H1 (cell line): ENCODE measurements at regions not wholly inside any gene's neighbourhood (a gene's known extent, or its start where the extent isn't known, plus 50 kb on each side); places are given as distances from the start of the nearest gene placed in this dataset.

Experiments used
- CTCF ChIA-PET: fragments of 300-600 bp; sonication (Branson Sonifier 250); formaldehyde crosslinking; loops from one replicate; lab custom pipeline; 2021; ENCODE audit not compliant: partially characterized antibody; lab: Charles Lee
- POLR2A ChIA-PET: fragments of 300-600 bp; sonication (Branson Sonifier 250); formaldehyde crosslinking; loops from one replicate; lab custom pipeline; 2021; ENCODE audit warnings: inconsistent platforms; ENCODE audit not compliant: partially characterized antibody; lab: Charles Lee
- DNase-seq, 2 experiments: peaks; one replicate each; pipeline versions ENCODE4 v3.0.0 to v3.0.0-alpha.2; 2010 to 2022; ENCODE audit warnings: low spot score in 2 of 2, low read depth in 1 of 2, mixed read lengths in 1 of 2
- FAIRE-seq: peaks from 2 replicates; lab custom pipeline; 2011; peaks lifted over from hg19 to GRCh38; lab: Jason Lieb, UNC
- H2AFZ ChIP-seq: 2 replicates; pipeline ENCODE4 v1.8.1; 2012; ENCODE audit warnings: low read length, inconsistent platforms
- H2AK5ac ChIP-seq: 2 replicates; pipeline ENCODE4 v1.6.1; 2013; ENCODE audit warnings: low read depth, low read length
- H2BK120ac ChIP-seq: replicated peaks from 2 replicates; pipeline ENCODE3; 2013; ENCODE audit warnings: low read depth, low read length, inconsistent platforms
- H2BK12ac ChIP-seq: 2 replicates; pipeline ENCODE4 v1.6.1; 2013; ENCODE audit warnings: low read depth, low read length
- H2BK15ac ChIP-seq: 2 replicates; pipeline ENCODE4 v1.6.1; 2013; ENCODE audit warnings: low read length
- H2BK20ac ChIP-seq: 2 replicates; pipeline ENCODE4 v1.6.1; 2013; ENCODE audit warnings: low read length
- H2BK5ac ChIP-seq: 2 replicates; pipeline ENCODE4 v1.6.1; 2013; ENCODE audit warnings: low read depth, low read length
- H3K14ac ChIP-seq: 2 replicates; pipeline ENCODE4 v1.6.1; 2013; ENCODE audit warnings: inconsistent platforms; ENCODE audit not compliant: insufficient read length
- H3K18ac ChIP-seq: 2 replicates; pipeline ENCODE4 v1.6.1; 2013; ENCODE audit warnings: low read length; ENCODE audit errors: extremely low read depth
- H3K23ac ChIP-seq: 2 replicates; pipeline ENCODE4 v1.6.1; 2013; ENCODE audit warnings: inconsistent platforms; ENCODE audit not compliant: insufficient read length
- H3K23me2 ChIP-seq: 2 replicates; pipeline ENCODE4 v1.6.1; 2013; ENCODE audit warnings: low read depth, low read length
- H3K27ac ChIP-seq: 2 replicates; pipeline ENCODE4 v1.6.1; 2011; ENCODE audit warnings: low read depth, low read length, inconsistent platforms
- H3K27me3 ChIP-seq, 4 experiments: replicated peaks in 1 of 4; 1 replicate in 1 of 4; 2 replicates in 3 of 4; pipeline versions ENCODE4 v1.6.1 to v1.8.1; 2011 to 2013; ENCODE audit warnings: low read length in 3 of 4, mild to moderate bottlenecking in 3 of 4, inconsistent platforms in 2 of 4, mixed read lengths in 2 of 4, moderate library complexity in 1 of 4; ENCODE audit not compliant: control insufficient read depth in 3 of 4, insufficient read depth in 3 of 4; ENCODE audit errors: extremely low read depth in 1 of 4
- H3K36me3 ChIP-seq, 4 experiments: 2 replicates each; pipeline versions ENCODE4 v1.6.1 to v1.8.1; 2011 to 2013; ENCODE audit warnings: mild to moderate bottlenecking in 4 of 4, low read length in 3 of 4, moderate library complexity in 2 of 4, control low read depth in 1 of 4, inconsistent platforms in 1 of 4; ENCODE audit not compliant: insufficient read depth in 4 of 4, control insufficient read depth in 2 of 4
- H3K4ac ChIP-seq: replicated peaks from 2 replicates; pipeline ENCODE3; 2013; ENCODE audit warnings: low read length, low read depth, mixed read lengths, inconsistent platforms; ENCODE audit not compliant: insufficient read length
- H3K4me1 ChIP-seq, 4 experiments: replicated peaks in 1 of 4; 1 replicate in 1 of 4; 2 replicates in 3 of 4; pipeline versions ENCODE4 v1.6.1 to v1.8.1; 2011 to 2013; ENCODE audit warnings: low read length in 3 of 4, inconsistent platforms in 2 of 4, mixed read lengths in 1 of 4; ENCODE audit not compliant: insufficient read depth in 4 of 4, control insufficient read depth in 3 of 4
- H3K4me2 ChIP-seq, 2 experiments: 2 replicates each; pipeline versions ENCODE4 v1.6.1 to v1.8.1; 2011 to 2013; ENCODE audit warnings: low read depth in 2 of 2, low read length in 2 of 2, control low read depth in 1 of 2, inconsistent platforms in 1 of 2, mild to moderate bottlenecking in 1 of 2; ENCODE audit not compliant: insufficient read depth in 1 of 2
- H3K4me3 ChIP-seq, 4 experiments: fragments of 200-600, 300-600 bp in 1 of 4; sonication (generic), shearing (Covaris generic), sonication (Bioruptor Twin) in 1 of 4; 2 replicates each; pipeline versions ENCODE4 v1.5.1 to v1.8.1; 2011 to 2016; ENCODE audit warnings: low read length in 4 of 4, low read depth in 3 of 4, control low read depth in 2 of 4, inconsistent platforms in 2 of 4, mild to moderate bottlenecking in 2 of 4, mixed read lengths in 1 of 4, moderate library complexity in 1 of 4; ENCODE audit not compliant: insufficient read depth in 2 of 4; ENCODE audit errors: extremely low read depth in 1 of 4
- H3K56ac ChIP-seq: replicated peaks from 2 replicates; pipeline ENCODE3; 2013; ENCODE audit warnings: low read depth, mild to moderate bottlenecking, mixed read lengths, low read length, inconsistent platforms; ENCODE audit not compliant: insufficient read length
- H3K79me1 ChIP-seq: 2 replicates; pipeline ENCODE4 v1.6.1; 2013; ENCODE audit warnings: low read depth, low read length, control low read depth
- H3K79me2 ChIP-seq, 2 experiments: 2 replicates each; pipeline versions ENCODE4 v1.6.1 to v1.8.1; 2012 to 2013; ENCODE audit warnings: low read length in 2 of 2, mild to moderate bottlenecking in 2 of 2, inconsistent platforms in 1 of 2; ENCODE audit not compliant: insufficient read depth in 2 of 2, control insufficient read depth in 1 of 2
- H3K9ac ChIP-seq, 4 experiments: replicated peaks in 1 of 4; 1 replicate in 1 of 4; 2 replicates in 3 of 4; pipeline versions ENCODE4 v1.6.1 to v1.8.1; 2011 to 2013; ENCODE audit warnings: low read depth in 3 of 4, low read length in 3 of 4, control low read depth in 2 of 4, mild to moderate bottlenecking in 2 of 4, moderate library complexity in 2 of 4, inconsistent platforms in 1 of 4; ENCODE audit errors: extremely low read depth in 1 of 4
- H3K9me3 ChIP-seq, 2 experiments: 2 replicates each; pipeline versions ENCODE4 v1.6.1 to v1.8.1; 2012 to 2013; ENCODE audit warnings: mild to moderate bottlenecking in 2 of 2, moderate library complexity in 2 of 2, control low read depth in 1 of 2, inconsistent platforms in 1 of 2, low read depth in 1 of 2, low read length in 1 of 2, mixed read lengths in 1 of 2; ENCODE audit not compliant: insufficient read depth in 2 of 2
- H4K20me1 ChIP-seq, 2 experiments: replicated peaks in 1 of 2; 2 replicates each; pipeline versions ENCODE3 to v1.8.1; 2011 to 2013; ENCODE audit warnings: inconsistent platforms in 2 of 2, low read length in 2 of 2, mild to moderate bottlenecking in 1 of 2; ENCODE audit not compliant: insufficient read depth in 2 of 2, control insufficient read depth in 1 of 2
- H4K5ac ChIP-seq: 2 replicates; pipeline ENCODE4 v1.6.1; 2013; ENCODE audit warnings: low read length, low read depth, mixed read lengths, inconsistent platforms; ENCODE audit not compliant: insufficient read length
- H4K8ac ChIP-seq: 2 replicates; pipeline ENCODE4 v1.8.0; 2013; ENCODE audit warnings: mild to moderate bottlenecking, moderate library complexity, low read length, inconsistent platforms; ENCODE audit not compliant: insufficient read depth; ENCODE audit errors: extremely low read depth
- H4K91ac ChIP-seq: replicated peaks from 2 replicates; pipeline ENCODE3; 2013; ENCODE audit warnings: low read length, mixed read lengths, inconsistent platforms; ENCODE audit not compliant: insufficient read length
- ATF2 ChIP-seq: IDR thresholded peaks from 2 replicates; pipeline ENCODE4 v1.6.1; 2012; ENCODE audit warnings: low read length, inconsistent platforms
- EZH2 ChIP-seq: fragments of 200-600 bp; sonication (generic); IDR thresholded peaks from 2 replicates; pipeline ENCODE4 v1.7.1; 2012; ENCODE audit warnings: low read depth, mild to moderate bottlenecking, moderate library complexity, low read length, inconsistent platforms; ENCODE audit not compliant: severe bottlenecking
- FOSL1 ChIP-seq: IDR thresholded peaks from 2 replicates; pipeline ENCODE4 v1.6.1; 2011; ENCODE audit warnings: mild to moderate bottlenecking, low read depth, low read length, moderate library complexity; ENCODE audit not compliant: insufficient read depth
- POLR2AphosphoS5 ChIP-seq: IDR thresholded peaks from 2 replicates; pipeline ENCODE4 v1.6.1; 2011; ENCODE audit warnings: low read depth, low read length
- SUZ12 ChIP-seq: fragments of 200-600 bp; sonication (generic); IDR thresholded peaks from 2 replicates; pipeline ENCODE4 v1.6.1; 2012; ENCODE audit warnings: mild to moderate bottlenecking, inconsistent platforms, low read length, moderate library complexity, mixed read lengths
- TCF12 ChIP-seq: IDR thresholded peaks from 2 replicates; pipeline ENCODE4 v1.6.1; 2011; ENCODE audit warnings: low read depth, mild to moderate bottlenecking, low read length
- WGBS, 2 experiments: shearing (Covaris generic) in 1 of 2; methylation state at CpG; one replicate each; pipeline versions ENCODE4 v1.1.6 to v1.1.7; 2013 to 2015; ENCODE audit warnings: low lambda C conversion rate in 2 of 2, mixed read lengths in 2 of 2, inconsistent platforms in 1 of 2, low coverage in 1 of 2, missing lambda C conversion rate in 1 of 2; ENCODE audit not compliant: insufficient replicate concordance in 2 of 2, insufficient coverage in 1 of 2, insufficient read length in 1 of 2; ENCODE audit errors: extremely low coverage in 1 of 2, missing lambda C conversion rate in 1 of 2; 5-methylcytosine and 5-hydroxymethylcytosine counted together
- TF ChIP-seq, protein P1 (sequence below): IDR thresholded peaks from 2 replicates; pipeline ENCODE4 v1.6.1; 2011; ENCODE audit warnings: low read length, improper control_type of control experiment

DNA sequence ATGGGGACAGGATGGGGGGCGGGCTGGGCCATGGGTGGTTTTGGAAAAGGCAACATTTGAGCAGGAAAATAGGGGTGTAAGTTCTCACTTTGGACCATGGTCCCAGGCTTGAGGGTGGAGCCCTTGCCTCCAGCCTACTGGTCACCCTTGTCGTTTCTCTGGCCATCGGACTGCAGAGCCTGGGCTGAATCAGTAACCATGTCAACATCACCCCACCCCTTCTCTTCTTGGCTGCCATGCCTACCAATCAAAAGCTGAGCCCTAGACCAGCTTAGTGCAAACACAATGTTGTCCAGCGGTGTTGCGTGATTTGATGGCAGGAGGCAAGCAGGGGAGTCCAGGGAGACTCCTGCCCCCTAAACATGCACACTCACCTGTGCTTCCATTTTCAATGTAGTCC is 231.0 kb upstream of the KAZN start:
- DNase-seq = no peak
- CTCF ChIA-PET = interaction anchor here (0.5 to 4.1 kb wide), 4 partner anchors 12 to 255 kb away, joined by 3 to 17 read pairs (median 6); no protein-coding TSS in a partner anchor

More for the DNA sequence above, 231.0 kb upstream of the KAZN start:
- Histone ChIP-seq H4K8ac (no peak overlapping the region), H2AFZ (no peak overlapping the region), H2BK5ac (no peak overlapping the region), H3K4me3 (no peak overlapping the region), H3K27me3 (no peaks in the 10 kb centered on the region), H4K20me1 (no peaks in the 10 kb centered on the region), H3K4ac (no peak overlapping the region), H2BK12ac (peak overlapping the region; percentile 40; the same call in 1 of the 2 replicates), H2BK120ac (no peak overlapping the region), H2BK15ac (no peak overlapping the region), H3K79me1 (no peaks in the 10 kb centered on the region), H3K9me3 (no peaks in the 10 kb centered on the region; a peak in 1 of 4 replicates), H4K5ac (no peak overlapping the region), H3K4me1 (peaks cover 2 to 17% (median 15%) of the 10 kb centered on the region in 4 experiments), H3K36me3 (no peaks in the 10 kb centered on the region), H3K14ac (no peak overlapping the region), H4K91ac (no peak overlapping the region), H3K56ac (no peak overlapping the region), H3K18ac (no peak overlapping the region), H2AK5ac (peak overlapping the region; percentile 26; the same call in 1 of the 2 replicates), H3K4me2 (no peak overlapping the region), H3K27ac (no peak overlapping the region), H3K9ac (no peak overlapping the region), H2BK20ac (0 out of 2 replicates have a peak overlapping the region, but pooled peaks have one; percentile 21), H3K79me2 (no peaks in the 10 kb centered on the region), H3K23ac (no peak overlapping the region), H3K23me2 (no peaks in the 10 kb centered on the region)
- TF ChIP-seq POLR2AphosphoS5 (no peak), EZH2 (no peak), SUZ12 (no peak), FOSL1 (no peak), ATF2 (no peak), TCF12 (no peak)
- TF ChIP-seq, protein P1, sequence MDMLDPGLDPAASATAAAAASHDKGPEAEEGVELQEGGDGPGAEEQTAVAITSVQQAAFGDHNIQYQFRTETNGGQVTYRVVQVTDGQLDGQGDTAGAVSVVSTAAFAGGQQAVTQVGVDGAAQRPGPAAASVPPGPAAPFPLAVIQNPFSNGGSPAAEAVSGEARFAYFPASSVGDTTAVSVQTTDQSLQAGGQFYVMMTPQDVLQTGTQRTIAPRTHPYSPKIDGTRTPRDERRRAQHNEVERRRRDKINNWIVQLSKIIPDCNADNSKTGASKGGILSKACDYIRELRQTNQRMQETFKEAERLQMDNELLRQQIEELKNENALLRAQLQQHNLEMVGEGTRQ = no peak
- FAIRE-seq = no peak
- WGBS, 2 experiments = 87% methylated on average over 5 of the region's 5 CpGs; no CpG with 5 or more reads in 1 of the 2 experiments
- POLR2A ChIA-PET = no interaction called here
